ENCODE measurements at regions not wholly inside any gene's neighbourhood (a gene's known extent, or its start where the extent isn't known, plus 50 kb on each side); places are given as distances from the start of the nearest gene placed in this dataset.
"Not testable (repeated sequence)": the region's sequence is repeated elsewhere in the genome, so short reads cannot be mapped to it uniquely, and the experiment has no call there.

DNA sequence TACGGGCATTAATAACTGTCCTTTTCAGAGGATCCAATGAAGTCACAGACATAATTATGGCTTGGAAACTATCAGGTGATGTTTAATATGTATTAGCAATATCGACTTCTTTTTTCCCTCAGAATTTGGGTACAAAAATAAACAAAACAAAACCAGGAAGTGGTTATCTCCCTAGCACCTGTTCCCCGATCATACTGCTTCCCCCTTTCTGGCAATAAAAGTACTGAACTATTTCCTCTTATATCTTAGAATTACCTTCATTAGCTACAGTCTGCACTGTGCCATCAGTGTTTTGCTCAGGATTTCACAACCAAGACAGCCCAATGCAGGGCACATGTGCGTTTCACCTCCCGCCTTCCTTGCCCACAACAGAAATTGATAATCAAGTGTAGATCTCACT is 216.9 kb upstream of the BTBD3 start:
- no peak overlapping the region for H3K27ac ChIP-seq
- no peak for DNase-seq (ENCODE audit: low read depth, low spot score)

DNA sequence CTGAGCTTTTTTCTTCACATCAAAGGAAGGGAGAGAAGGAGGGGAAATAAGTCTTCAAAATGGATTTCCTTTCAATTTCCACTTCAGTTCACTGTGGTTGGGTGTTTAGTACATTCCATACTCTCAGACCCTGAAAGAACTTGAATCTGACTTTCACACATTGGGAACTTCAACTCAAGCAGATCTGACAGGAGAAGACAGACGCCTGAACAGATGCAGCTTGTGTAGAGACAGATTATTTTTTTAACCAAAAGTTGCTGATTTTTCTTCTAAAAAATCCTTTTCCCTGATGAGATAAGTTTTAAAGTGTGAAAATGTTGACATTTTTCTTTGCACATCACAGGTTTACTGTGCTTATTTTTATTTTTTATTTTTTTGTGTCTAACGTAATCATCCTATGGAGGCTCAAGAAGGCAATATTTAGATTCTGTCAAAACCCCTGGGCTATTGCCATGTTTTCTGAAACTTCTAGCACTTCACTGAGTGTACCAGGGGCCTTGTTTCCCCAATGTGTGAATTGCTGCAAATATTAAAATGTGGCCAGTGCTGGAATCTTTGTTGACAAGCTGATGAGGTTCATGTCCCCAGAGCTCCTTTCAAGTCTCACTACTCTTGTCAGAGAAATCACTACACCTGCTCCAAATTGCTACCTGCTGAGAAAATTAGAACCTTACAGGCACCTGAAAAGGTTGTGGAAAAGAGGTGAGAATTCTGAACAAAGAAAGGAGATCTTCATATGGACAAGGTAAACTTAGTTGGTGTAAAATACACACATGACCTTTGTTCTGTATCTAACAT is 214.8 kb upstream of the BTBD3 start:
- no peak for DNase-seq (ENCODE audit: low read depth, low spot score)
- no peak overlapping the region for H3K27ac ChIP-seq

DNA sequence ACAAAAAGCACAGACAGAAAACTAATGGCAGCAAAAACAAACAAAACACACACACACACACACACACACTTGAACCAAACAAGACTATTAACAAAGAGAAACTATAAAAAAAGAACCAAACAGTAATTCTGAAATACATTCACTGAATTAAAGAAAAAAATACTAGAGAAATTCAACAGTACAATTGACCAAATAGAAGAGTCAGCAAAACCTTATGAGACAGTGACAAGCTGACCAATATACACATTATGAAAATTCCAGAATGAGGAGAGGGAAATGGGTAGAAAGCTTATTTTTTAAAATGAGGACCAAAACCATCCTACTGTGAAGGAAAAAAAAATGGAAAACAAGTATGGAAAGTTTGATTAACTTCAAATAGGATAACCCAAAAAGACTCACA is 212.2 kb upstream of the BTBD3 start:
- no peak overlapping the region for H3K27ac ChIP-seq
- no peak for DNase-seq (ENCODE audit: low read depth, low spot score)

DNA sequence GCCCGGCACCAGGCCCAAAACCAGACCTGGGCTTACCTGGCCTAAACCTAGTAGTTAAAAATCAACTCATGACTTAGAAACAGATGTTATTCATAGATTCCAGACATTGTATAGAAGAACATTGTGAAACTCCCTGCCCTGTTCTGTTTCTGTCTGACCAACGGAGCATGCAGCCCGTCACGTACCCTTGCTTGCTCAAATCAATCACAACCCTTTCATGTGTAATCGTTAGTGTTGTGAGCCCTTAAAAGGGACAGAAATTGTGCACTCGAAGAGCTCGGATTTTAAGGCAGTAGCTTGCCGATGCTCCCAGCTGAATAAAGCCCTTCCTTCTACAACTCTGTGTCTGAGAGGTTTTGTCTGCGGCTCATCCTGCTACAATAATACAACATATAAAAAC is 209.5 kb upstream of the BTBD3 start:
- H3K27ac ChIP-seq: not testable (repeated sequence)

DNA sequence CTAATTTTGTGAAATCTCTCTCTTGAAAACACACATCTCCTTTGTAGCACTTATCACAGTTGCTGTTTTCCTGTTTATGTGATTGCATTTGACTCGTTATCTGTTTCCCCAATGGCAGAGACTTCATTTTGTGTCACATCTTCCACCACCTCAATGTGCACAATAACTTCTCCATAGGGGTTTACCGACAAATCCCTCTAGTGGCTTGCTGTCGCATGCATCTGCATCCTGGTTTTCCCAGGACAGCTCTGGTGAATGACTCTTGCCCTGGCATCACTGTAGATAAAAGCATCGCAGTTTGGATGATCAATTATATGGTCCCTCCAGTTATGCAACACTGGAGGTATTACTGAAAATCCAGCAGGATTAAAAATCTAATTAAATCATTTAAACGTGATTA is 206.5 kb upstream of the BTBD3 start:
- no peak for DNase-seq (ENCODE audit: low read depth, low spot score)
- H3K27ac ChIP-seq: no peak overlapping the region

More for the DNA sequence above, 209.5 kb upstream of the BTBD3 start:
- not testable (repeated sequence) for DNase-seq (ENCODE audit: low read depth, low spot score)

DNA sequence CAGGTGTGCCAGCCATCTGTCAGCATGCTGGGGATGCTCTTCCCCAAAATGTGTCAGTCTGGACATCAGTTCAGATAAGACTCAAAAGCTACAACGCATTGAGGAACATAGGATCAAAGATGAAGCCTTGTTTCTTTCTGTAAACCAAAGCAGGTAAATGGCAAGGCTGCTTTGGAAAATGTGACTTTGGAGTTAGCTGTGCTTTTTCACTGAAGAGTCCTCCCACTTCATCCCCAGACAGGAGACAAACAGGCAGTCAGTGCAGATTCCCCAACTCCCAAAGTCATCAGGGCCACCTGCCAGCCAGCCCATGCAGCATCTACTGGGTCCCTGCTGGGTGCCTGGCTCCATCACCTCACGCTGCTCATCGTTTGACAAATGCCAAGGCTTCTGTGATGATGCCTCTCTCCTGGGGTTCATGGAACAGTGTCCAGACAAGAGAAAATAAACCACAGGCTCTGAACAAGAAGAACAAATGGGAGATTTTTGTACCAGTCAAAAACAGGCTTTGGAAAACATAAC is 205.0 kb upstream of the BTBD3 start:
- H3K27ac ChIP-seq: no peak overlapping the region
- no peak for DNase-seq (ENCODE audit: low read depth, low spot score)

DNA sequence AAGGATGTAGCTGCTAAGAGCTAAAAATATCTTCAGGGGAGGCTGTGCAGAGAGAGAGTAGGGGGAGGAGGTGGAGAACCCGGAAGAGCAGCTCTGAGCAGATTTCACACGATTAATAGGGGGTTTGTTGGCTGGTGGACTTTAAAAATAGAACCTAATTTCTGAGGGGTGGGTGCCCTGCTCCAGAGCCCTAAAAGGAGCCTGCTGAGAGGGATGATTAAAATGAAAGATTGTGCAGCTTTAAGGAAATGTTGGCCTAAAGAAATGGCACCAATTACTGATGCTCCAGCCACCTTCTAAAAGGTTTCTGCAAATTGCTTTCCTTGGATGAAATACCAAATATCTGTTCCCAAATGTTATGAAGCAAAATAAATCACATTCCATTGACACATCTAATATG is 202.8 kb upstream of the BTBD3 start:
- DNase-seq (ENCODE audit: low read depth, low spot score): no peak
- no peak overlapping the region for H3K27ac ChIP-seq

DNA sequence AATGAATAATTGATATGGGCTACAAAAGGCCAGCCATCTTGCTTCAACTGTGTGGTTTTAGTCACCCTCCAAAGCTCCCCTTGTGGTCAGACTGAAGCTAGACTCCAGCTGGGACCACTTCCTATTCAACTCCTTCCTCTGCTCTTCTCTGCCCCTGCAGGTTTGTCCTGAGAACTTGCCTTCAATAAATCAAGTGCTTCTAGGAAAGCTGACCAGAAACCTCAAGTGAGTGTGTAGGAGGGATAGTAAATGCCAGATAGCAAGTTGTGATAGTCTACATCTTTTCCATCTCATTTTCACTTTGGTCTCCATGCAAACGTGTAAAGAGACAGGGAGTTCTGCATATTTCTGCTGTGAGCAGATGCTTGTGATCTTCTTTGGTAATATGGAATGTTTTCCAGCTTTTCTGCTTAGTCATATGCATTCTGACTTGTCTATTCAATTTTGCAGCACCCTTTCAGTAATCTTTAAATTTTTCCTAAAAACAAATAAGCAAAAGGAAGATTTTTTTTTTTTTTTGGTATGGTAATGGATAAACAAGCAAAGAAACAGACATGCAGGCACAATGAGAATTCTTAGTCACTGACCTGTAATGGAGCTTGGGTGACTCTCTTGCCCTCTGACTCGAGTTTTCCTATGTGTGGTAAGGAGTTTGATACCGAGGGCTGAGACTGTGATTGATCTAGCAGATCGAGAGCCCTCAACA is 201.3 kb upstream of the BTBD3 start:
- DNase-seq (ENCODE audit: low read depth, low spot score): peak; percentile 10
- H3K27ac ChIP-seq: no peak overlapping the region

DNA sequence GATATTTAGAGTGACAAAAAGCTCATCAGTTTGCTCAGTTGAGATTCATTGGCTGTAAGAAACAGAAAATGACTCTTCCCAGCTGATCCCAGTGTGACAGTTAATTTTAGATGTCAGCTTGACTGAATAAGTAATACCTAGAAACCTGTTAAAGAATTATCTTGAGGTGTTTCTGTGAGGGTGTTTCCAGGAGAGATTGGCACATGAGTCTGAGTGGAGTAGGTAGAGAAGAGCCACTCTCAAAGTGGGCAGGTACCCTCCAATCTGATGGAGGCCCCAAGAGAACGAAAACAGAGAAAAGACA is 200.8 kb upstream of the BTBD3 start:
- no peak for DNase-seq (ENCODE audit: low read depth, low spot score)

DNA sequence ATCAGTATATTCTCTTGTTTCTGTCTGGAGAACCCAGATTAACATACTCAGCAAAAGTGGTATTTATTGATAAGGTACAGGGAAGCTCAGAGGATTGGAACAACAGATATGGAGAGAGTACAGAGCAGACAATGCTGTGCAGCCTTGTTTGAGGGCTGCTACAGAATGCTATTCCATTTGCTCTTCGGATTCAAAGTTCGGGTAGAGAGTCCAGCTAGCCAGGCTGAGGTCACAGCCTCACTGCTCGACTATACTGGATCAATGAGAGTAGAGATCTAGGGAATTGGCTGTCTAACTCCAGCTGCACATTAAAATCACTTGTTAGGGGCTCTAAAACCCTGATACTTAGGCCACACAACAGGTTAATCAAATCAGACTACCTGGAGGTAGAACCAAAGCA is 200.1 kb upstream of the BTBD3 start:
- no peak for DNase-seq (ENCODE audit: low read depth, low spot score)
- no peak overlapping the region for H3K27ac ChIP-seq

More for the DNA sequence above, 200.8 kb upstream of the BTBD3 start:
- H3K27ac ChIP-seq: no peak overlapping the region

DNA sequence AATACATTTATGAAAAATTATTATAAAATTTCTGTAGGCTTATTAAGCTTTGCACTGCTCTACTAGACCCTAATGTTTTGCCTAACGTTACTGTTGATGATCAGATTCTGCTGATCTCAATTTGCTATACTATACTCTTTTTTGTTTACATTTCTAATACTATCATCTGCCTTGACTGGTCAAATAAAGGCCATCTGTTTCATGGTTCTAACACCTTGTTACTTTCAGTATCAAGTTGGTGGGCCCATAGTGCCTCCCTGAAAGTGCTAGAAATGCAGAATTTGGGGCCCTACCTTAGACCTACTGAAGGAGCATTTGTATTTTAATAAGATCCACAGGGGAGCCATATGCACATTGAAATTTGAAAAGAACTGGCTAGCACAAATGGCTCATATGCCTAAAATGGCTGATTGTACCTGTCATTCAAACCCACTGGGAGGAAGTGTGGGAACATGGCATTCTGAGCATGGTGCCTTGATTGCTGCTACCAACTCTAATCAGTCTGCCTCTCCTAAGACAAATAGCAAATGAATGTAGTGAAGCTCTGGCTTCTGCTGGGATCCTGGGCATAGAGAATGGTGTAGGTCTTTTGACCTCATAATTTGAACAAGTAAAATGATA is 199.1 kb upstream of the BTBD3 start:
- DNase-seq (ENCODE audit: low read depth, low spot score): no peak
- no peak overlapping the region for H3K27ac ChIP-seq

DNA sequence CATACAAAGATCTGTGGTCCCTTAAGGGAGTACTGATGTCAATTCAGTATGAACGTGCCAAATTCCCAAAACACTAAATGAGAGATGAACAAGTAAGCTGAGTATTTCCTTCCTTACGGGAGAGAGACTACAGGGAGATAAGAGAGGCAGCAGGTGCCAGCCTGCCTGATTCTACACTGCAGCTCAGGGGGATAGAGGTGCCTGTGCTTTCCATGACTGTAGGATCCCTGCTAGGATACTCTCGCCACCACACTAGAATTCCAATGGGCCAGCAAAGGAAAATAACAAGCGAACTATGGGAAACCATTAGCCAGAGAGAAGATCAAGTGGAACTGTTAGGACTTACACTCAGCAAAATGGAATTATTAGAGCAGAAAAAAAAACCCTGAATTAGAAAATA is 198.5 kb upstream of the BTBD3 start:
- H3K27ac ChIP-seq: no peak overlapping the region
- DNase-seq (ENCODE audit: low read depth, low spot score): no peak

DNA sequence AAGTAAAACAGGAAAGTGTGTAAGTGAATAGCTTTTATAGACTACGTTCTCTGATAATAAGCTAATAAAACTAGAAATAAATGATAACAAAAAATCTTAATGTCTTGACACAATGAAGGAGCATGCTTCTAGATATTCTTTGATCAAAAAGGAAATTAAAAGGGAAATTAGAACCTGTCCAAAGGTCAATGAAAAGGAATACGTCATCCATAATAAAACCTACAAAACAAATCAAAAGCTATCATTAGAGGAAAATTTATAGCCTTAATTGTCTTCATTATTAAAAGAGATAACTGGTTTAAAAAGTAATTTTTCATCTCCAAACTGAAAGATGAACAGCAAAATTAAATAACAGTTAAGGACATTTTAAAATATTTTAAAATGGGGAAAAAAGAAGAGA is 196.3 kb upstream of the BTBD3 start:
- H3K27ac ChIP-seq: no peak overlapping the region
- DNase-seq (ENCODE audit: low read depth, low spot score): no peak

DNA sequence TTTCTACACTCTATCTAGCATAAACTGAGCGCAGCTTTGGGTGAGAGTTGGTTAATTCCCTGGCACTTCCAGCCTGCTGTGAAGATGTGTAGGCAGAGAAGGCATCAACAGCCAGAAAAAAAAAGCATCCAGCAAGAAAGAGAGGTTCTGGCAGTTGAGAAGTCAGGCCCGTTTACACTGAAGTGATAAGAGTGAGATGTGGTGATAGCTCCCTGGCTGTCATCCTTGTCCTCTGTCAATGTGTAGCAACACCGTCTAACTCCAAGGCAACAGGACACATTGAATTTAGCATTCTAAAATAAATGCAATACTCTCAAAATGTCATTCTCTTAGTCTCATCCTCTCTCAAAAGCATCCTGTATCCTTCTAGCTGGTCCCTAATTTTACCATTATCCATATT is 193.6 kb upstream of the BTBD3 start:
- no peak for DNase-seq (ENCODE audit: low read depth, low spot score)
- no peak overlapping the region for H3K27ac ChIP-seq

DNA sequence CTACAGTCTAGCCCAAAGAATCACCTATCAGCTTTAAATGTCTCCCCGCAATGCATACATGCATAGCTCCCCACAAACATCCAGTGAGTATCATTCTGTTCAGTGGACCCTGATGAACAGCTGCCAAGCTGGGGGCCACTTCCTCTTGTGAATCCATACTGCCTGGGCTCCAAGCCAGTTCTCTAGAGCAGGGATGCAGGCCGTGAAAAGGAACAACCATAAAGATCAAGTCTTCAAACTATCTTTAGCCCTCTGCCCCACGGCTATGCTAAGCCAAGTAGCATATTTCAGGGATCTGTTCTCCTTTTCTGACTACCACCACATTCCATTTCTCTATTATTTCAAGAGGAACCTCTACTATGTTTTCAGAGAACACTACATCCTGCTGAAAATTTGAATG is 191.7 kb upstream of the BTBD3 start:
- DNase-seq (ENCODE audit: low read depth, low spot score): no peak
- H3K27ac ChIP-seq: no peak overlapping the region

DNA sequence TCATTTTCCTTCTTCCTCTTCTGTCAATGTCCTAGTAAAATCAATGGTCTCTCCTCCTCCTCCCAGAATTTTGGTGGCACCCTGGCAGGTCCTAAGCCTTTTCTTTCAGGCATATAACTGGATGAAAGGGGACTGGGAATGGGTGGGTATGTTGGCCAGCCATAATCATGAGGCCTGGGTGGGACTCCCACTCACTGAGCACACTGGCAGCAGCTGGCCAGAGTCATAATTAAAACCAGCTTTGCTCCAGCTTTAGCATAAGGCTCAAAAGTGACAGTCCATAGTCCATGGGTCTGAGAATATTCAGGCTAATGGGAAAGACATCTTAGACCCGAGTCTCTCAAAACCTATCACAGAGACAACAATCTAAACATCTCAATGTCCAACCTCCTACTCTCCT is 190.0 kb upstream of the BTBD3 start:
- no peak for DNase-seq (ENCODE audit: low read depth, low spot score)
- no peak overlapping the region for H3K27ac ChIP-seq

DNA sequence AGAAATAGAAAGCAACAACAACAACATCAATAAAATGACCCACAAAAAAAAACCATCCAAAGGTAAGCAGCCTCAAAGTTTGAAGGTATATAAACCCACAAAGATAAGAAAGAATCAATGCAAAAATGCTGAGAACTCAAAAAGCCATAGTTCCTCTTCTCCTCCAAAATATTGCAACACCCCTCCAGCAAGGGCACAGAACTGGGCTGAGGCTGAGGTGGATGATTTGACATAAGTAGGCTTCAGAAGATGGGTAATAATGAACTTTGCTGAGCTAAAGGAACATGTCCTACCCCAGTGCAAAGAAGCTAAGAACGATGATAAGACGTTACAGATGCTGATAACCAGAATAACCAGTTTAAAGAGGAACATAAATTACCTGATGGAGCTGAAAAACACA is 188.8 kb upstream of the BTBD3 start:
- no peak overlapping the region for H3K27ac ChIP-seq
- DNase-seq (ENCODE audit: low read depth, low spot score): no peak

DNA sequence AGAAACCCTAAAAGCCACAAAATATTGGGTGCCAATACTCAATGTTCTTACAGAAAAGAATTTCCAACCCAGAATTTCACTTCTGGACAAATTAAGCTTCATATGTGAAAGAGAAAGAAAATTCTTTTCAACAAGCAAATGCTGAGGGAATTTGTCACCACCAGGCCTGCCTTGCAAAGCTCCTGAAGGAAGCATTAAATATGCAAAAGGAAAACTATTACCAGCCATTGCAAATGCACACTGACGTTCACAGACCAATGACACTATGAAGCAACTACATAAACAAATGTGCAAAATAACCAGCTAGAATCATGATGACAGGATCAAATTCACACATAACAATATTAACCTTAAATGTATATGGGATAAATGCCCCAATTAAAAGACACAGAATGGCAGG is 187.9 kb upstream of the BTBD3 start:
- no peak for DNase-seq (ENCODE audit: low read depth, low spot score)
- H3K27ac ChIP-seq: no peak overlapping the region

DNA sequence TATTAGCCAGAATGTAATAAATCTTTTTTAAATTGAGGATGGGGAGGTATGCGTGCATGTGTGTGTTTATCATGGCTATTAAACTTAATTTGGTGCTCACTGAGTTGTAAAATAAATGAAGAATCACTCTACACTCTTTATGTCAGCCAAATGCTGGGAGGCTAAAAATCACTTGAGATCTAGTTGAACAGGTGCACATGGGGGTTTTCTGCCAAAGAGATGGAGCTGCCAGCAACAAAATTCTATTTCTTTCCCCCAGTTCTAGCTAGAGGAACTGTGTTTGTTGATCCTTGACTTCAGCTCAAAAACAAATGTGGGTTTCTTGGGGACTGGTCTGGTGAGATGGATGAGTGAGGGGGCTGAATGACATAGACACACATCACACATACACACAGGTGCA is 183.3 kb upstream of the BTBD3 start:
- no peak overlapping the region for H3K27ac ChIP-seq
- DNase-seq (ENCODE audit: low read depth, low spot score): no peak

DNA sequence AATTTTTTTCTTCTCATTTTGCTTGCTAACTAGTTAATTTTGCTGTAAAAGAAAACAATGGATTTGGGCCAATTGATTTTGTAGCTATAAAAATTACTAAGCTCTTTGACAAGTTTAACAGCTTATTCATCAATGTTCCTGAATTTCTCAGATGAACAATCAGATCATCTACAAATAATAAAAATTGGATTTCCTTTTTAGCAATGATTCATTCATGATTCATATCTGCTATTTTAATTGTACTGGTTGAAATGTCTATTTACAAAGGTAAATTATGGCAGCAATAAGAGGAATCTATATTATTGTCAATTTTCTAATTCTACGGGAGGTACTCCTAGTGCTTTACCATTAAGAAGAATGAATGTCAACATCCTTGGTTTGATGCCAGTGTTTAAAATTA is 178.8 kb upstream of the BTBD3 start:
- H3K27ac ChIP-seq: no peak overlapping the region
- no peak for DNase-seq (ENCODE audit: low read depth, low spot score)

DNA sequence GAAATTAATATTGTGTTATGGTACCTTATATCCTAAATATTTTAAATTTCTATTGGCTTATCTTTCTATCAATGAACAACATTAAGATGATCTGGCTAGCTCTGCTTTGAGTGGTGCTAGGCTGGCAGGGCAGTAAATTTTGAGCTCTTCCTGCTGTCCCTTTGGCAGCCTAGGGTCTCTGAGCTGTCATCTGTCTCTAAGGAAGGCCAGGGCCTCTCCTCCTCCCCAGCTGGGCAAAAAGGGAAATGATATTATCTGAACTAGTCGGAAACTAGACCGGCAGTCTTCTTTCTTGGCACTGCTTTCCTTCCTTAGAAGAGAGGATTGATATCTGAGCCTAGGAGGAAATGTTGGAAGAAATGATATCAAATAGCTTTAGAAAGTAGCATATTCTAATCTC is 176.7 kb upstream of the BTBD3 start:
- no peak overlapping the region for H3K27ac ChIP-seq
- DNase-seq (ENCODE audit: low read depth, low spot score): no peak

DNA sequence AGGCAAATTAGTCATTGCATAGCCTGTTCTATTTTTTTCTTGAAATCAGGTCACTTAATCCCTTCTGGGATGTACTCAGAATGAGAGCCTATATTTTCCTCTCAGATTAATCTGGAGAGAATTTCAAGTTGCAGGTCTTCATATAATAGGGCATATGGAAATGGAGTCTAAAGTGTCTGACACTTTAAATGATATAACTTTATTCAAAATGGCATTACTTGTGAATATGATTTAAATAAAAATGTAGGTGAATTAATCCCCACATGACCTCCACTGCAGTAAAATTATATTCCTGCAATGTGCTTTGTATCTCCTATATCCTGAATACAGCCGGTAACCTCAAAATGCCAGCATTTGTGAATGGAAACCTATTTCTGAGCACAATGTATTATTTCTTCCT is 172.5 kb upstream of the BTBD3 start:
- H3K27ac ChIP-seq: no peak overlapping the region
- no peak for DNase-seq (ENCODE audit: low read depth, low spot score)

All from epithelial cell of prostate (primary cell).